GM21825 (cell line): ENCODE measurements at regions not wholly inside any gene's neighbourhood (a gene's known extent, or its start where the extent isn't known, plus 50 kb on each side); places are given as distances from the start of the nearest gene placed in this dataset.
"Not testable (repeated sequence)": the region's sequence is repeated elsewhere in the genome, so short reads cannot be mapped to it uniquely, and the experiment has no call there.

ENCODE experiments used
- ATAC-seq: cut with Tn5 transposase; IDR thresholded peaks from one replicate; pipeline ENCODE4 v1.9.1; 2021; ENCODE audit warnings: mild to moderate bottlenecking, moderate library complexity; ENCODE audit not compliant: unreplicated experiment

DNA sequence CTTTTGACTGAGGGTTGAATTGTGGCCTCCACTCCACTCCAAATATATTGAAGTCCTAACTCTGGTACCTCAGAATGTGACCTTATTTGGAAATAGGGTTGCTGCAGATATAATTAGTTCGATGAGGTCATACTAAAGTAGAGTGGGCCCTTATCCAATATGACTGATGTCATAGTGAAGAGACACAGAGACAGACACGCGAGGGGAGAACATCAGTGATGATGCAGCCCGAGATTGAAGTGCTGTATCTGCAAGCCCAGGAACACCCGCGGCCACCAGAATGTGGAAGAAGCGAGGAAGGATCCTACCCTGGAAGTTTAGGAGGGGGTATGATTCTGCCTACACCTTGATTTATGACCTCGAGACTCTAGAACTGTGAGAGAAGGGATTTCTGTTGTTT, 279.0 kb downstream of the ANKRD50 start:
- no peak for ATAC-seq

DNA sequence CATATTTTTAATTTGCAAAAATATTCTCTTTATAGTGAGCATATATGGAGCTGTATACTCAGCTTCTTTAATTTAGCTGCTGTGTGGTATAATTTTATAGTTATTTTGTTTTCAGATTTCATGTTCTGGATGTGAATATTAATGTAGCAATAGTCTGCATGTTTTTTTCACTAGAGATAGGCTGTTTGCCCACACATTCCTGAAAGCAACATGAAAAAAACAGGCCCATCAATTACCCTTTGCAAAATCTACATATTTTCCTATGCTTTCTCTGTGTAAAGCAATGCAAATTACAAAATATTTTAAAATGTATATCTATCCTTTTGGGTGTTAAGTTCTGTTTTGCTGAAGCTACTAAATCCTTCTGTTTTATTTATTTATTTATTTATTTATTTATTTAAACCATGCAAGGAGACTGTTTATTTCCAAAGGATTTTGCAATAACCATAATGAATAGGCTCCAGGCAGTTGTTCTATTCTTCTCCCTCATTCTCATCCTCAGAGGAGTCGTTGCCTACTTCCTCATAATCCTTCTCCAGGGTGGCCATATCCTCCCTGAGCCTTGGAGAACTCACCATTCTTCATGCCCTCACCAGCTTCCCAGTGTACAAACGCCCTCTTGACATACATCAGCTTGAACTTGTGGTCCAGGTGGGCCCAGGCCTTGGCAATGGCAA, 277.1 kb downstream of the ANKRD50 start:
- no peak for ATAC-seq

GRCh38 chr4:124437853-124438495, 274.6 kb downstream of the ANKRD50 start:
- ATAC-seq: no peak

DNA sequence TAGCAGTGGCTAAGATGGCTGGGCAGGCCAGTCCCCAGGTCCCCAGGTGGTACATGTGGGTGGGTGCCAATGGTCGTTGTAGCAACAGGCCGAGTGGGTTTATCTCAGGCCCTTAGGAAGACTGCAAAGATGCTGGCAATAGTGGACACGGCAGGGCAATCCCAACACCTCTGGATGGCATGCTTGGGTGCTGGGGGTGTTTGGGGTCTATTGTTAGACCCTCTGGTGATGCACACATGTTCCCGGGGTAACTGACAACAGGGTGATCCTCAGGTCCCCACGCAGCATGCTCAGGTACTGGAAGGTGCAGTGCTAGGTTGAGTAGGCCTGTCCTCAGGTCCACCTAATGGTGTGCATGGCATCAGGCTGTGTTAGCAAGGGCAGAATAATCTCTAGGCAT, 267.5 kb downstream of the ANKRD50 start:
- ATAC-seq: no peak

GRCh38 chr4:124449881-124450280, 262.7 kb downstream of the ANKRD50 start:
- ATAC-seq: no peak

DNA sequence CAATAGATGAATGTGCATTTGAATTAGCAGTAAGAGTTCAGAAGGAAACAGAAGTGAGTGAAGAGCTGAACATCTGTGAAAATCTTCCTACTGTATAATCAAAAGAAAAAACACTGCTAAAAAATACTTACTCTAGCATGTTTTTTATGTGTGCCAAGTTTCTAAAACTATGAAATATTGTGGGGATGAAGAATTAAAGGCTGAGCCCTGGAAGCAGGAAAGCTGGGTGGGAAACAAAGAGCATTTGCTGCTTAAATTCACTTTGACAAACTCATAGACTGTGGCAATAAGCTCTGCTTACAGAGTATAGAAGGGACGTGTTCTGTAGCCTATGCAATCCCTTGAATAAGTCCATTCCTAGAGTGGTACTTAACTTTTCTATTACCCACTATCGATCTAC, 261.7 kb downstream of the ANKRD50 start:
- ATAC-seq: no peak

- ATAC-seq: no peak
Measured at GRCh38 chr4:124454772-124455270, 257.7 kb downstream of the ANKRD50 start.

GRCh38 chr4:124455671-124456070, 256.9 kb downstream of the ANKRD50 start:
- ATAC-seq: no peak

- no peak for ATAC-seq
Measured at GRCh38 chr4:124459196-124459940, 253.2 kb downstream of the ANKRD50 start.

DNA sequence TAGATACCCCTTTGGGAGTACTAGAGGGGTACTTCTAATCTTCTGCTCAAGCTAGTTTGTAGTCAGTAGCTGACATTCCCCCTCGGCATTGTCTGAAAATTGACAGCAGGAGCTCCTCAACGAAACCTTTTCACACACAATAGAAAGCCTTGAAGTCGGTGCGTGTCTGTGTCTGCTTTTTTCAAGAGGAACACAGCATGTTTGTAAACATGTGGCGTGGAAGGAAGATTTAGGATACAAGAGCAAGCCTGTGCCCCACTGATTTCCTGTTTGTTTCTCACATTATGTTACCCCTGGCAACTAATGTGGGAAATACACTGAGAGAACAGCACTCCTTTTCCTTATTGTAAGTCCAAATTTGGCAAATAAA, 252.6 kb downstream of the ANKRD50 start:
- no peak for ATAC-seq

GRCh38 chr4:124461592-124461991, 250.9 kb downstream of the ANKRD50 start:
- ATAC-seq: not testable (repeated sequence)

- no peak for ATAC-seq
Measured at GRCh38 chr4:124462954-124463828, 249.3 kb downstream of the ANKRD50 start.

GRCh38 chr4:124464836-124465235, 247.7 kb downstream of the ANKRD50 start:
- ATAC-seq: no peak

GRCh38 chr4:124468360-124468759, 244.2 kb downstream of the ANKRD50 start:
- no peak for ATAC-seq

- ATAC-seq: no peak
Measured at GRCh38 chr4:124469981-124470380, 242.6 kb downstream of the ANKRD50 start.

- no peak for ATAC-seq
Measured at GRCh38 chr4:124478470-124478869, 234.1 kb downstream of the ANKRD50 start.

DNA sequence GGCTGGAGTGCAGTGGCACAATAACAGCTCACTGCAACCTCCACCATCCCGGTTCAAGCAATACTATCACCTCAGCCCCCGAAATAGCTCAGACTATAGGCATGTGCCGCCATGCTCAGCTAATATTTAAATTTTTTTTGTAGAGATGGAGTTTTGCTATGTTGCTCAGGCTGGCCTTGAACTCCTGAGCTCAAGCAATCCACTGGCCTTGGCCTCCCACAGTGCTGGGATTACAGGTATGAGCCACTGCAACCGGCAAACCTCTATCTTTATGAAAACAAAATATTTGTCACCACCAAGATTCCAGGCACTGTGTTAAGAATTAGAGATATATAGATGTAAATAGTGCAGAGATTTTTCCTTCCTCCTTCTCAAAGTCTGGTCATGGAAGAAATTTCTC, 232.5 kb downstream of the ANKRD50 start:
- ATAC-seq: no peak

DNA sequence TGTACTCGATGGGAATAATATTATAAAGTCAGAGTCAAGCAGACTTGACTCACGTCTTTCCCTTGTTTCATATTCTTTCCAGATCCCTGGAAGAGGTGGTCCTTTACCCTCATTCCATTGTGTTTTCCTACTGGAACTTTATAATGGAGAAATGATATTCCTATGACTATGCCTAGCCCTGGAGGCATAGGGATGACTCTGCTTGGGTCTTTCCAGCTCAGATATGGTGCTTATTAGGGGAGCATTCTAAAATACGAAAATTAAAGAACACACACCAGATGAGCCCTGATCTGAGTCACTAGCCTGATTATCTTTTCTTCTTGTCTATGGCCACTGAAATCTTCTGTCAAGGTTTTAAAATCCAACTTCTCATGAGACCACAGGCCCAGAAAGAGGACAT, 231.4 kb downstream of the ANKRD50 start:
- ATAC-seq: no peak

DNA sequence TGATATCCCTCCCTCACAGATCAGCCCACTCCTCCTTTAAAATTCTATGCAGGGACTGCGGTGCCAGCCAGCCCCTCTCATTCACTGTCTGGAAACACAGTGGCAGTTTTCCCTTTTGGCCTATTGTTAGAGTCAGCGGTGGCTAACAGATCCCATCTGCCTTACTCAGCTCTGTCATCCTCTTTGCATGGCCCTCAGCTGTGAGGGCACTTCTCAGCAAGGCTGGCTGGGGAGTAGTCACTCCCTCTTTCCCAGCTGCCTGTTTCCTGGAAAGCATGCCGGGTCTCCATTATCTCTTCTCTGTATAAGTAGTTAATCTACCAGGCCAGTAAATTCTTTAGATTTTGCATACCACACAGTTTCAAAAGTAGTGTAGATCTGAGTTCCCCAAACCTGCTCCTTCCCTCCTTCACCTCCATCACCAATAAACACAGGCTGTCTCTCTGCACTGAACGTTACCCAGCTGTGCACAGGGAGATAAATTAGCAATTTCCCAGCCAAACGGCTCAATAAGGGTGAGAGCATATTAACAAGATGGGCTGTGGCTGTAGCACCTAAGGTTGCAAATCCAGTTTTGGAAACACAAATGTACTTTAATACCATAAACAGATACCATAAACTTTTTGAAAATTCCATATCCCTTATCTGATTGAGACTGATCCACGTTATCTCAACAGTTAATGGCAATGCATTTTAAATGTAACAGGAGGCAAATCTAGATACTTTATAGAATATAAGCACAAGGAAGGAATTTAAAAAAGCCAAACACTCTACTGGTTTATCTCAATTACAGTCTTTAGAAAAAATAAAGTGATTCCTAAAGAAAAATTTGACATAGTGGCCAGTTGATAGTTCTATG, 229.3 kb downstream of the ANKRD50 start:
- no peak for ATAC-seq

- no peak for ATAC-seq
Measured at GRCh38 chr4:124484008-124484407, 228.5 kb downstream of the ANKRD50 start.
